ENCODE measurements at regions not wholly inside any gene's neighbourhood (a gene's known extent, or its start where the extent isn't known, plus 50 kb on each side); places are given as distances from the start of the nearest gene placed in this dataset.

- CTCF ChIA-PET, result no interaction called here
- DNase-seq, result no peak
- Mint-ChIP-seq H3K27me3 (no peaks in the 10 kb centered on the region), H3K9me3 (peaks cover 4% of the 10 kb centered on the region), H3K36me3 (no peaks in the 10 kb centered on the region), H3K27ac (no peak overlapping the region), H3K4me3 (no peak overlapping the region), H3K4me1 (ENCODE audit: low read depth) (no peaks in the 10 kb centered on the region)
- intact Hi-C loops (cut with micrococcal nuclease), result no loop called here
- POLR2A ChIA-PET, result no interaction called here
Measured at GRCh38 chr11:23078289-23078971, 218.2 kb upstream of the CCDC179 start.

- H3K4me3 Mint-ChIP-seq, result no peak overlapping the region
- H3K27ac Mint-ChIP-seq, result no peak overlapping the region
- no peaks in the 10 kb centered on the region for H3K4me1 Mint-ChIP-seq (ENCODE audit: low read depth)
- POLR2A ChIA-PET, result no interaction called here
- no peaks in the 10 kb centered on the region for H3K36me3 Mint-ChIP-seq
- no peaks in the 10 kb centered on the region for H3K27me3 Mint-ChIP-seq
- DNase-seq, result no peak
- intact Hi-C loops (cut with micrococcal nuclease), result no loop called here
- H3K9me3 Mint-ChIP-seq, result peaks cover 4% of the 10 kb centered on the region
- CTCF ChIA-PET, result no interaction called here
Measured at GRCh38 chr11:23079382-23079813, 219.1 kb upstream of the CCDC179 start.

GRCh38 chr11:23087407-23087806 is 227.1 kb upstream of the CCDC179 start:
- Mint-ChIP-seq H3K27ac (no peak overlapping the region), H3K9me3 (peaks cover 3% of the 10 kb centered on the region), H3K27me3 (no peaks in the 10 kb centered on the region), H3K4me1 (ENCODE audit: low read depth) (no peaks in the 10 kb centered on the region), H3K4me3 (no peak overlapping the region), H3K36me3 (no peaks in the 10 kb centered on the region)
- no peak for DNase-seq
- CTCF ChIA-PET, result no interaction called here
- POLR2A ChIA-PET, result no interaction called here
- intact Hi-C loops (cut with micrococcal nuclease), result no loop called here

GRCh38 chr11:23090659-23091058 is 230.4 kb upstream of the CCDC179 start:
- Mint-ChIP-seq H3K27ac (no peak overlapping the region), H3K27me3 (no peaks in the 10 kb centered on the region), H3K4me1 (ENCODE audit: low read depth) (no peaks in the 10 kb centered on the region), H3K36me3 (no peaks in the 10 kb centered on the region), H3K4me3 (no peak overlapping the region), H3K9me3 (peaks cover 5% of the 10 kb centered on the region)
- CTCF ChIA-PET, result no interaction called here
- POLR2A ChIA-PET, result no interaction called here
- intact Hi-C loops (cut with micrococcal nuclease), result no loop called here
- no peak for DNase-seq

GRCh38 chr11:23095650-23096189 is 235.4 kb upstream of the CCDC179 start:
- Mint-ChIP-seq H3K27me3 (no peaks in the 10 kb centered on the region), H3K4me3 (no peak overlapping the region), H3K4me1 (ENCODE audit: low read depth) (no peaks in the 10 kb centered on the region), H3K9me3 (peaks cover 17% of the 10 kb centered on the region), H3K27ac (no peak overlapping the region), H3K36me3 (no peaks in the 10 kb centered on the region)
- no peak for DNase-seq
- ChIA-PET POLR2A (no interaction called here), CTCF (no interaction called here)
- intact Hi-C loops (cut with micrococcal nuclease), result no loop called here

GRCh38 chr11:23097891-23098290 is 237.6 kb upstream of the CCDC179 start:
- POLR2A ChIA-PET, result no interaction called here
- CTCF ChIA-PET, result no interaction called here

GRCh38 chr11:23099256-23099655 is 239.0 kb upstream of the CCDC179 start:
- peaks cover 25% of the 10 kb centered on the region for H3K9me3 Mint-ChIP-seq
- H3K4me3 Mint-ChIP-seq, result no peak overlapping the region
- POLR2A ChIA-PET, result no interaction called here
- no peak overlapping the region for H3K27ac Mint-ChIP-seq
- H3K36me3 Mint-ChIP-seq, result peaks cover 1% of the 10 kb centered on the region
- no peak for DNase-seq
- no peaks in the 10 kb centered on the region for H3K4me1 Mint-ChIP-seq (ENCODE audit: low read depth)
- intact Hi-C loops (cut with micrococcal nuclease), result no loop called here
- no peaks in the 10 kb centered on the region for H3K27me3 Mint-ChIP-seq
- CTCF ChIA-PET, result no interaction called here

More at GRCh38 chr11:23097891-23098290, 237.6 kb upstream of the CCDC179 start:
- no peak for DNase-seq
- H3K27me3 Mint-ChIP-seq, result no peaks in the 10 kb centered on the region
- H3K4me3 Mint-ChIP-seq, result no peak overlapping the region
- H3K27ac Mint-ChIP-seq, result no peak overlapping the region
- H3K36me3 Mint-ChIP-seq, result no peaks in the 10 kb centered on the region
- H3K9me3 Mint-ChIP-seq, result peaks cover 21% of the 10 kb centered on the region
- intact Hi-C loops (cut with micrococcal nuclease), result no loop called here
- no peaks in the 10 kb centered on the region for H3K4me1 Mint-ChIP-seq (ENCODE audit: low read depth)

- no peak overlapping the region for H3K4me3 Mint-ChIP-seq
- H3K27ac Mint-ChIP-seq, result no peak overlapping the region
- POLR2A ChIA-PET, result no interaction called here
- no peak for DNase-seq
- H3K27me3 Mint-ChIP-seq, result no peaks in the 10 kb centered on the region
- intact Hi-C loops (cut with micrococcal nuclease), result no loop called here
- peaks cover 26% of the 10 kb centered on the region for H3K9me3 Mint-ChIP-seq
- H3K36me3 Mint-ChIP-seq, result peaks cover 1% of the 10 kb centered on the region
- H3K4me1 Mint-ChIP-seq (ENCODE audit: low read depth), result no peaks in the 10 kb centered on the region
- CTCF ChIA-PET, result no interaction called here
Measured at GRCh38 chr11:23100726-23101125, 240.5 kb upstream of the CCDC179 start.

GRCh38 chr11:23103416-23103815 is 243.1 kb upstream of the CCDC179 start:
- no peak overlapping the region for H3K4me3 Mint-ChIP-seq
- H3K4me1 Mint-ChIP-seq (ENCODE audit: low read depth), result no peaks in the 10 kb centered on the region
- H3K27me3 Mint-ChIP-seq, result no peaks in the 10 kb centered on the region
- ChIA-PET POLR2A (no interaction called here), CTCF (no interaction called here)
- peaks cover 22% of the 10 kb centered on the region for H3K9me3 Mint-ChIP-seq
- intact Hi-C loops (cut with micrococcal nuclease), result no loop called here
- H3K27ac Mint-ChIP-seq, result no peak overlapping the region
- H3K36me3 Mint-ChIP-seq, result peaks cover 1% of the 10 kb centered on the region
- no peak for DNase-seq

- Mint-ChIP-seq H3K4me1 (ENCODE audit: low read depth) (no peaks in the 10 kb centered on the region), H3K36me3 (no peaks in the 10 kb centered on the region), H3K27ac (no peak overlapping the region), H3K27me3 (no peaks in the 10 kb centered on the region), H3K4me3 (no peak overlapping the region), H3K9me3 (peaks cover 8% of the 10 kb centered on the region)
- ChIA-PET POLR2A (no interaction called here), CTCF (no interaction called here)
- no peak for DNase-seq
- intact Hi-C loops (cut with micrococcal nuclease), result loop anchor here (10.0 kb wide), 1 partner anchor 237 kb away; no protein-coding TSS in a partner anchor
Measured at GRCh38 chr11:23111527-23111926, 251.3 kb upstream of the CCDC179 start.

GRCh38 chr11:23112390-23112789 is 252.1 kb upstream of the CCDC179 start:
- peaks cover 12% of the 10 kb centered on the region for H3K9me3 Mint-ChIP-seq
- no peak for DNase-seq
- no peak overlapping the region for H3K27ac Mint-ChIP-seq
- H3K4me1 Mint-ChIP-seq (ENCODE audit: low read depth), result no peaks in the 10 kb centered on the region
- no peaks in the 10 kb centered on the region for H3K27me3 Mint-ChIP-seq
- intact Hi-C loops (cut with micrococcal nuclease), result loop anchor here (10.0 kb wide), 1 partner anchor 238 kb away; no protein-coding TSS in a partner anchor
- ChIA-PET CTCF (no interaction called here), POLR2A (no interaction called here)
- no peaks in the 10 kb centered on the region for H3K36me3 Mint-ChIP-seq
- H3K4me3 Mint-ChIP-seq, result no peak overlapping the region

- Mint-ChIP-seq H3K4me3 (no peak overlapping the region), H3K27me3 (no peaks in the 10 kb centered on the region), H3K4me1 (ENCODE audit: low read depth) (no peaks in the 10 kb centered on the region), H3K9me3 (peaks cover 18% of the 10 kb centered on the region), H3K27ac (no peak overlapping the region), H3K36me3 (no peaks in the 10 kb centered on the region)
- DNase-seq, result no peak
- intact Hi-C loops (cut with micrococcal nuclease), result loop anchor here (10.0 kb wide), 1 partner anchor 238 kb away; no protein-coding TSS in a partner anchor
- ChIA-PET POLR2A (no interaction called here), CTCF (no interaction called here)
Measured at GRCh38 chr11:23112987-23113886, 253.0 kb upstream of the CCDC179 start.

GRCh38 chr11:23113887-23114216 is 253.6 kb upstream of the CCDC179 start:
- CTCF ChIA-PET, result no interaction called here

More at GRCh38 chr11:23113887-23114216, 253.6 kb upstream of the CCDC179 start:
- intact Hi-C loops (cut with micrococcal nuclease), result loop anchor here (10.0 kb wide), 1 partner anchor 239 kb away; no protein-coding TSS in a partner anchor
- DNase-seq, result no peak
- no peaks in the 10 kb centered on the region for H3K4me1 Mint-ChIP-seq (ENCODE audit: low read depth)
- POLR2A ChIA-PET, result no interaction called here
- peaks cover 18% of the 10 kb centered on the region for H3K9me3 Mint-ChIP-seq
- no peaks in the 10 kb centered on the region for H3K36me3 Mint-ChIP-seq
- no peaks in the 10 kb centered on the region for H3K27me3 Mint-ChIP-seq
- no peak overlapping the region for H3K4me3 Mint-ChIP-seq
- H3K27ac Mint-ChIP-seq, result no peak overlapping the region
